Heart left ventricle (tissue), 16 donors: ENCODE measurements at regions not wholly inside any gene's neighbourhood (a gene's known extent, or its start where the extent isn't known, plus 50 kb on each side); places are given as distances from the start of the nearest gene placed in this dataset.

Experiments used
- ATAC-seq, 4 donors: fragments of 200-7000 bp; cut with Tn5 transposase; one replicate each; pipeline ENCODE4 v1.9.1; 2020 to 2022; ENCODE audit warnings: moderate library complexity in 4 of 4, mild to moderate bottlenecking in 3 of 4, moderate number of reproducible peaks in 1 of 4
- DNase-seq, 5 donors: peaks; one replicate each; pipeline ENCODE4 v3.0.0-alpha.2; 2020
- H3K27ac ChIP-seq, 12 donors: fragments of 200-600 bp; sonication (generic) in 4 of 12; one replicate each; pipeline versions ENCODE4 v1.5.0 to v1.8.0; 2016 to 2022; ENCODE audit warnings: mild to moderate bottlenecking in 2 of 12
- H3K27me3 ChIP-seq, 9 donors: fragments of 200-600 bp; sonication (generic) in 2 of 9; one replicate each; pipeline versions ENCODE4 v1.5.1 to v1.8.0; 2016 to 2022; ENCODE audit warnings: mild to moderate bottlenecking in 3 of 9
- H3K36me3 ChIP-seq, 9 donors: fragments of 200-600 bp; sonication (generic) in 2 of 9; one replicate each; pipeline versions ENCODE4 v1.5.0 to v1.8.0; 2018 to 2022; ENCODE audit warnings: mild to moderate bottlenecking in 2 of 9
- H3K4me1 ChIP-seq, 12 donors: fragments of 200-600 bp; sonication (generic) in 4 of 12; one replicate each; pipeline versions ENCODE4 v1.5.0 to v1.8.0; 2016 to 2022; ENCODE audit warnings: mild to moderate bottlenecking in 3 of 12
- H3K4me3 ChIP-seq, 12 donors: fragments of 200-600 bp; sonication (generic) in 4 of 12; one replicate each; pipeline versions ENCODE4 v1.5.0 to v1.8.0; 2017 to 2022; ENCODE audit warnings: mild to moderate bottlenecking in 9 of 12, moderate library complexity in 4 of 12
- H3K9me3 ChIP-seq, 12 donors: fragments of 200-600 bp; sonication (generic) in 4 of 12; one replicate each; pipeline versions ENCODE4 v1.5.0 to v1.8.0; 2016 to 2022; ENCODE audit warnings: mild to moderate bottlenecking in 1 of 12
- CTCF ChIP-seq, 12 donors: fragments of 200-600 bp; sonication (generic) in 4 of 12; IDR thresholded peaks; one replicate each; pipeline versions ENCODE4 v1.5.0 to v1.8.0; 2018 to 2022; ENCODE audit warnings: antibody characterized with exemption in 12 of 12, mild to moderate bottlenecking in 5 of 12
- POLR2A ChIP-seq, 2 donors: fragments of 450-650 bp; IDR thresholded peaks; one replicate each; pipeline ENCODE4 v1.6.1; 2017; ENCODE audit warnings: antibody characterized with exemption in 2 of 2, mild to moderate bottlenecking in 2 of 2, moderate library complexity in 2 of 2
- WGBS, 4 donors: extraction: QIAGEN DNeasy Blood & Tissue Kit in 2 of 4; methylation state at CpG; one replicate each; pipeline versions ENCODE4 v1.1.5 to v1.1.7; 2013 to 2018; 5-methylcytosine and 5-hydroxymethylcytosine counted together
- intact Hi-C, 10 donors: fragments of 100-400 bp; cut with DNase I; formaldehyde crosslinking; loops; one replicate each; pipeline versions ENCODE4 v1.11.1 to v1.14.2; 2022
- donor health status: ischemic (EF 13 %, LVEDD 7.1; RV severe dilation, severe dysfunction).
- donor health status: healthy with polysubstance abuse.
- donor health status: DM: no; HTN: yes; CAD: no.
- donor health status: DM: no; HTN: no; CAD: no.
- donor health status: ischemic (EF 25% LVEDD 6.9; RV normal size, moderate dysfunction).
- donor health status: ischemic (EF 25% LVEDD 5.7; RV mildly dilated, moderate dysfunction).
- donor health status: healthy.
- donor health status: DM: yes; HTN: yes; CAD: no.
- donor health status: ischemic (EF 35%, LVEDD 5.7; RV mildly dilated, moderate dysfunction).
- donor health status: nonischemic (EF 11% LVEDD 7.7; RV severe dilation, severe dysfunction).
- donor health status: DM: yes; HTN: yes; CAD: no.
- donor health status: PGD.
- donor health status: ischemic (EF 29% LVEDD 5.4; RV normal size, mild dysfunction).
- donor health status: nonischemic (EF 23%, LVEDD 6.1; RV moderate dilation, normal function).

DNA sequence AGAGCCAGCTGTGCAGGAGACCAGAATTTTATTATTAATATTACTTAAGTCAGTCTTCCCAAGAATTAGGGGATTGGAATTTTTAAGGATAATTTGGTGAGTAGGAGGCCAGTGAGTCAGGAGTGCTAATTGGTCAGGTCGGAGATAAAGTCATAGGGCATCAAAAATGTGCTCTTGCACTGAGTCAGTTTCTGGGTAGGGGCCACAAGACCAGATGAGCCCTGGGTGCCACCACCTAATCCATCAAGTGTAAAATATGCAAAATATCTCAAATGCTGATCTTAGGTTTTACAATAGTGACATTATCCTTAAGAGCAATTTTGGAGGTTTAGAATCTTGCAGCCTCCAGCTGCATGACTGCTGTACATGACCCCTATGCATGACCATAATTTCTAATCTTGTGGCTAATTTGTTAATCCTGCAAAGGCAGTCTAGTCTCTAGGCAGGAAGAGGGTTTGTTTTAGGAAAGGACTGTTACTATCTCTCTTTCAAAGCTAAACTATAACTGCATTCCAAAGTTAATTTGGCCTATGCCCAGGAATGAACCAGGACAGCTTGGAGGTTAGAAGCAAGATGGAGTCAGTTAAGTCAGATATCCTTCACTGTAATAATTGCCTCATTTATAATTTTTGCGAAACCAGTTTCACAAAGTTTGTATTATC is 215.9 kb downstream of the RNF152 start:
- H3K27me3 ChIP-seq: no peaks in the 10 kb centered on the region
- H3K27ac ChIP-seq: no peak overlapping the region
- ATAC-seq (no peak), DNase-seq (no peak)
- WGBS, 4 donors: 73 to 86% (median 80%) methylated on average over 2 of the region's 2 CpGs
- intact Hi-C loops: no loop called here
- H3K4me1 ChIP-seq: peaks cover 0 to 5% (median 0%) of the 10 kb centered on the region in 12 donors
- TF ChIP-seq POLR2A (IDR thresholded peaks at IDR 0.05): no peak
- peaks cover 0 to 27% (median 17%) of the 10 kb centered on the region in 12 donors for H3K9me3 ChIP-seq
- H3K4me3 ChIP-seq: no peak overlapping the region
- H3K36me3 ChIP-seq: no peaks in the 10 kb centered on the region

DNA sequence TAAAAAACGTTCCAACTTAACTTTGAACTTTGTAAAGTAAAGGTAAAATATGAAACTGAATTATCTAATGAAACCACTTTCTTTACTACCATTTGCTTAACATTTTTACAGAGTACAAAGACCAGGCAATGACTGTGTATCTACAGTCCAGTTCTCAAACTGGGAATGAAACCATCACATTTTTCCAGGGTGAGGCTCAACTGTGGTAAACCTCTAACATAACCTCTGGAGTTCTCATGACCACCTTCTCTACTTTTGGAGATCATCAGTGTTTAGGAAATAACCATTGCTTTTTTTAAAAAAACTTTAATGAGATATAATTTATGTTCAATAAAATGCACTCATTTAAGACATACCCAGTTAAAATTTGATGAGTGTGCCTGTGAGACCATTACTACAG is 223.5 kb downstream of the RNF152 start:
- intact Hi-C loops: no loop called here
- Histone ChIP-seq H3K4me1 (peaks cover 0 to 21% (median 2%) of the 10 kb centered on the region in 12 donors), H3K36me3 (no peaks in the 10 kb centered on the region), H3K9me3 (peaks cover 0 to 6% (median 0%) of the 10 kb centered on the region in 12 donors), H3K27me3 (no peaks in the 10 kb centered on the region), H3K27ac (no peak overlapping the region), H3K4me3 (no peak overlapping the region)
- no peak for DNase-seq
- 66 to 70% (median 69%) methylated on average over 1 of the region's 1 CpG for WGBS, 4 donors
- no peak for TF ChIP-seq POLR2A (IDR thresholded peaks at IDR 0.05)
- no peak for TF ChIP-seq CTCF (IDR thresholded peaks at IDR 0.05)
- no peak for ATAC-seq

- Histone ChIP-seq H3K27me3 (no peaks in the 10 kb centered on the region), H3K4me3 (no peak overlapping the region), H3K9me3 (peaks cover 0 to 6% (median 0%) of the 10 kb centered on the region in 12 donors), H3K4me1 (peaks cover 0 to 22% (median 2%) of the 10 kb centered on the region in 12 donors), H3K36me3 (no peaks in the 10 kb centered on the region), H3K27ac (peak overlapping the region in 2 of 12 donors; percentile 13 to 41)
- ATAC-seq: no peak
- DNase-seq: no peak
- intact Hi-C loops: no loop called here
- no peak for TF ChIP-seq CTCF (IDR thresholded peaks at IDR 0.05)
- no peak for TF ChIP-seq POLR2A (IDR thresholded peaks at IDR 0.05)
- 82 to 91% (median 85%) methylated on average over 2 of the region's 2 CpGs for WGBS, 4 donors
Observed at GRCh38 chr18:61666876-61667590, 225.8 kb downstream of the RNF152 start.

GRCh38 chr18:61664419-61665084 is 228.3 kb downstream of the RNF152 start:
- TF ChIP-seq CTCF (IDR thresholded peaks at IDR 0.05): no peak
- TF ChIP-seq POLR2A (IDR thresholded peaks at IDR 0.05): no peak
- ATAC-seq (no peak), DNase-seq (no peak)
- H3K9me3 ChIP-seq: peaks cover 0 to 1% (median 0%) of the 10 kb centered on the region in 12 donors
- WGBS, 4 donors: 84 to 92% (median 86%) methylated on average over 6 of the region's 6 CpGs
- H3K4me3 ChIP-seq: no peak overlapping the region
- no peaks in the 10 kb centered on the region for H3K36me3 ChIP-seq
- no peak overlapping the region for H3K27ac ChIP-seq
- intact Hi-C loops: no loop called here
- no peaks in the 10 kb centered on the region for H3K27me3 ChIP-seq
- H3K4me1 ChIP-seq: peaks cover 0 to 11% (median 0%) of the 10 kb centered on the region in 12 donors
